Fibroblast of pulmonary artery (primary cell): ENCODE measurements at regions not wholly inside any gene's neighbourhood (a gene's known extent, or its start where the extent isn't known, plus 50 kb on each side); places are given as distances from the start of the nearest gene placed in this dataset.

Experiments used
- DNase-seq: peaks from one replicate; pipeline ENCODE4 v3.0.0-alpha.2; 2010; ENCODE audit warnings: low read depth
- H3K4me3 ChIP-seq: replicated peaks from 2 replicates; pipeline ENCODE4 v1.5.1; 2011; ENCODE audit warnings: low read depth, mild to moderate bottlenecking, control low read depth, low read length, moderate library complexity
- CTCF ChIP-seq: IDR thresholded peaks from 2 replicates; pipeline ENCODE4 v1.5.1; 2011; ENCODE audit warnings: mild to moderate bottlenecking, control low read depth, low read length, inconsistent platforms; ENCODE audit errors: missing control alignments

GRCh38 chr1:4081806-4082711 lies 182.0 kb upstream of the C1orf174 start:
- DNase-seq: no peak
- H3K4me3 ChIP-seq: no peak overlapping the region
- TF ChIP-seq CTCF: no peak

GRCh38 chr1:4083231-4084047 lies 183.4 kb upstream of the C1orf174 start:
- no peak for DNase-seq
- H3K4me3 ChIP-seq: no peak overlapping the region
- no peak for TF ChIP-seq CTCF

- no peak for TF ChIP-seq CTCF
- DNase-seq: no peak
- H3K4me3 ChIP-seq: no peak overlapping the region
These were observed 184.0 kb upstream of the C1orf174 start for GRCh38 chr1:4084048-4084431.

- no peak for TF ChIP-seq CTCF
- no peak for DNase-seq
These were observed 184.4 kb upstream of the C1orf174 start for GRCh38 chr1:4084446-4084845.

GRCh38 chr1:4084896-4085295 lies 184.8 kb upstream of the C1orf174 start:
- TF ChIP-seq CTCF: no peak
- H3K4me3 ChIP-seq: no peak overlapping the region
- no peak for DNase-seq

More at GRCh38 chr1:4084446-4084845, 184.4 kb upstream of the C1orf174 start:
- no peak overlapping the region for H3K4me3 ChIP-seq

- DNase-seq: no peak
- no peak overlapping the region for H3K4me3 ChIP-seq
- TF ChIP-seq CTCF: no peak
These were observed 185.5 kb upstream of the C1orf174 start for GRCh38 chr1:4085546-4085945.
